Suprapubic skin (tissue), 3 donors: ENCODE measurements at regions not wholly inside any gene's neighbourhood (a gene's known extent, or its start where the extent isn't known, plus 50 kb on each side); places are given as distances from the start of the nearest gene placed in this dataset.

Experiments
- EP300 ChIP-seq: sonication (generic); formaldehyde crosslinking; IDR thresholded peaks from one replicate; pipeline ENCODE4 v1.6.1; 2017; ENCODE audit warnings: antibody characterized with exemption
- POLR2A ChIP-seq, 2 donors: fragments of 450-650 bp; IDR thresholded peaks; one replicate each; pipeline ENCODE4 v1.6.1; 2017; ENCODE audit warnings: antibody characterized with exemption in 2 of 2, mild to moderate bottlenecking in 2 of 2, moderate library complexity in 2 of 2
- TF ChIP-seq, protein P1 (sequence below), 2 donors: fragments of 200-600 bp in 1 of 2; fragments of 450-650 bp in 1 of 2; sonication (generic) in 1 of 2; IDR thresholded peaks; one replicate each; pipeline ENCODE4 v1.5.1; 2016 to 2019; ENCODE audit warnings: antibody characterized with exemption in 2 of 2, mild to moderate bottlenecking in 1 of 2, moderate library complexity in 1 of 2

DNA sequence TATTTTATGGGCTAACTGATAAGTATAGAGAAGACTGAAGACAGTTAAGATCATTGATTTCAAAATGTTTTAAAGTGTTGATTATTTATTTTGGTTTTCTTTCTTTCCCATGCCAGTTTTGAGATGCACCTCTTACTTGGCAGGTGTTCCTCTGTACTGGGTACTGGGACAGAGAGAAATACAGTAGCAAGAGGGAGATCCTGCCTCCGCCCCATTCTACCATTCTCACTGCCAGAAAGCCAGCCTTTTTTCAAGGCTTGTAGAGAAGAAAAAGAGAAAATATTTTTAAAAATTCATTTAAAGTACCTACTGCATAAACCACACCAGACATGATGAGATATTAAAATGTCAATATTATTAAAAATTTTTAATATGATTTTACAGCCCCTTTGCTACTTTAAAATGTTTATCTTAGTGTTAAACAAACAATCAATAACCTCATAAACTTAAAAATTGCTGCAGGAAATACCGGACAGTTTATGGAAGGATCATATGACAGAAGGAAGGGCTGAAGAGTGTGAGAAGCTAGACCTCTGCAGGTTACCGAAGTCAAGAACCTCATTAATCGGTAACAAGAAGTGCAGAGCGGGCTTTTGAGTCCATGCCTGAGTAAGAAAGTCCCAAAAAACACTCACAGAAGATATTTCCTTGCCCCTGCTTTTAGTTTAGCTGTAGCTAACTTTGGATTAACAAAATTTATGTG lies 117.8 kb upstream of the ESR1 start:
- TF ChIP-seq, protein P1, sequence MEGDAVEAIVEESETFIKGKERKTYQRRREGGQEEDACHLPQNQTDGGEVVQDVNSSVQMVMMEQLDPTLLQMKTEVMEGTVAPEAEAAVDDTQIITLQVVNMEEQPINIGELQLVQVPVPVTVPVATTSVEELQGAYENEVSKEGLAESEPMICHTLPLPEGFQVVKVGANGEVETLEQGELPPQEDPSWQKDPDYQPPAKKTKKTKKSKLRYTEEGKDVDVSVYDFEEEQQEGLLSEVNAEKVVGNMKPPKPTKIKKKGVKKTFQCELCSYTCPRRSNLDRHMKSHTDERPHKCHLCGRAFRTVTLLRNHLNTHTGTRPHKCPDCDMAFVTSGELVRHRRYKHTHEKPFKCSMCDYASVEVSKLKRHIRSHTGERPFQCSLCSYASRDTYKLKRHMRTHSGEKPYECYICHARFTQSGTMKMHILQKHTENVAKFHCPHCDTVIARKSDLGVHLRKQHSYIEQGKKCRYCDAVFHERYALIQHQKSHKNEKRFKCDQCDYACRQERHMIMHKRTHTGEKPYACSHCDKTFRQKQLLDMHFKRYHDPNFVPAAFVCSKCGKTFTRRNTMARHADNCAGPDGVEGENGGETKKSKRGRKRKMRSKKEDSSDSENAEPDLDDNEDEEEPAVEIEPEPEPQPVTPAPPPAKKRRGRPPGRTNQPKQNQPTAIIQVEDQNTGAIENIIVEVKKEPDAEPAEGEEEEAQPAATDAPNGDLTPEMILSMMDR (IDR thresholded peaks at IDR 0.05) = no peak
- TF ChIP-seq POLR2A (IDR thresholded peaks at IDR 0.05) = no peak
- TF ChIP-seq EP300 = no peak
